Activated CD8-positive, alpha-beta memory T cell treated with anti-CD3 and anti-CD28 coated beads for 1 hour (primary cell): ENCODE measurements at regions not wholly inside any gene's neighbourhood (a gene's known extent, or its start where the extent isn't known, plus 50 kb on each side); places are given as distances from the start of the nearest gene placed in this dataset.

Experiments
- DNase-seq, 2 donors: peaks; one replicate each; pipeline ENCODE4 v3.0.0-alpha.2; 2020; ENCODE audit warnings: low read depth in 1 of 2; ENCODE audit errors: extremely low read depth in 1 of 2

DNA sequence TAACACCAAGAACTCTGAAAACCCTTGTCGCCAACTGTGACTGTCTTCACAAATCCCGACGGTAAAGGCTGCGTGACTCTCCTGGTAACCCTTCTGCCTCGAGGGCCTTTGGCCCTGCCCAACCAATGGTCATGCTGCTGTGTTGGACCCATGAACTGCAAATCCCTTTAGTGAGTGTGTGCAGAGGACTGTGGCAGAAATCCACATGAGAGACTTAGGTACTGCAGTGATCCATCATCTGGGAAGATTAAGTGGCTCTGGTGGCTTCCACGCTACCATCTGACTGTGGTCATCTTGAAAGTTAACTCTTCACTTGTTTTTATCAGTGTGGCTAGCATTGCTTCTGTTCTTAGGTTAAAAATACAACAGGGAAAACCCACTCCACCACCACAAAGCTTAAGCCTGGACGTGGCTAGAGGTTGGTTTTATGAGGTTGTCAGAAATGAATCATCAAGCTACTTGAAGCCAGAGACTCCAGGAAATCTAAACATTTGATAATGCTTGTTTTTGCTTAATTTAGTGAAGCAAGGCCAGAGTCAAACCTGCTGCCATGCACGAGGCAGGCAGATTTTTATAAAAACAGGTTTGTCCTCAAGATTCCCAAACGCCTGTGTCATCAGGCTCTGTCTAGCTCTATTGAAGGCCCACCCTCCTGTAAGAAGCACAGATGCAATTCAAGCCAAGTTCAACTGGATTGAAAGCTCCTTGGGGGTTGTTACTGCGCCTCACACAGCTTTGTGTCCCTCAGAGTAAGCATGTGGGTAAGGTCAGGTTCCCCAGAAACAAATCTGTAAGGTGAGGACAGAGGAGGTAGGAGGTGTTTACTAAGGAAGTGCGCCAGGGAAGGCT lies 52.7 kb upstream of the ERCC6L2 start:
- no peak for DNase-seq

DNA sequence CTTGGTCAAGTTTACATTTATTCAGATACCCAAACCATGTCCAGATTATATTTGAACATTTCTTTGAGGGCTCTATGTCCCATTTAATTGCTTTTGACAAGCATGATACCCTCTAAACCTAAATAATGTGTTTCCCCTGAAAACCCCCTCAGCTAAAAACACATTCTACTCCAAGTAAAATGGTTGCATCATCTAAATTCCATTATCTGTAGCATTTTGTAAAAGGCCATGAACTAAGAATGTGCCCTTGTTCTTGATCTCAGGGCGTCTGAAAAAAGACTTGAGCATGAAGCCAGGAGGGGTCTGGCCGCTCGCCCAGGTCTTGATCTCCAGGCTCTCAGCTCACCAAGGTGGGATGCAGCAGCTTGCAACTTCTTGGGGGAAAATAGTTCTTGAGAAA lies 53.5 kb upstream of the ERCC6L2 start:
- DNase-seq, result no peak

DNA sequence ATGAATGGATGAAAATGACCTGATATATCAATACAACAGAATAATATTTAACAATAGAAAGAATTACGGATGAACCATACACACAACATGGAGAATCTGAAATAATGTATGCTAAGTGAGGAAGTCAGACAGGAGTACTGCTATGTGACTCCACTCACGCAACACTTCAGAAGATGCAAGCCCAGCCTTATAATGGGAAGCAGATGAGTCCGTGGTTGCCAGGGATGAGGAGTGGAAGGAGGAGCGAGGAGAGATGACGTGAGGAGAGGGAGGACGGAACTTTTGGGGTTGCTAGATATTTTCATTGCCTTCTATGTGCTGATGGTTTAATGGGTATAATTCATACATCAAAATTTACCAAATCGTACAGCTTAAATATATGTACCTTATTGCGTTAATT lies 55.4 kb upstream of the ERCC6L2 start:
- no peak for DNase-seq

DNA sequence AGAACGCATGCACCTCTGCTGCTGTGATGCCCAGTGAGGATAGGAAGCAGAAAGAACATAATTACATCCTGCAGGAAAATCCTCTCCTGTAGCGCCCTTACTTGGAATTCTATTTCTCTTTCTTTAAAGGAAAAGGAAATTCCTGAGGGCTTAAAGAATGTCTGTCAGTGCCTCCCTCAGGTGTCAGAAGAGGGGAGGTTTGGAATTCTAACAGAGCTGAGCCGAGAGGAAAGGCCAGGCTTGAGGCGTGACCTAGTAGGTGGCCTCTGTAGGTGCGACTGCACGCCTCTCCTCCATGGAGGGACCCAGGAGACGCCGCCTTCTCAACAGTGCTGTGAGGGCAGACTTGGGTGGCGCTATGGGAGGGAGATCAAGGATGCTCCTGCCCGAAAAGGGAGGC lies 55.9 kb upstream of the ERCC6L2 start:
- no peak for DNase-seq

DNA sequence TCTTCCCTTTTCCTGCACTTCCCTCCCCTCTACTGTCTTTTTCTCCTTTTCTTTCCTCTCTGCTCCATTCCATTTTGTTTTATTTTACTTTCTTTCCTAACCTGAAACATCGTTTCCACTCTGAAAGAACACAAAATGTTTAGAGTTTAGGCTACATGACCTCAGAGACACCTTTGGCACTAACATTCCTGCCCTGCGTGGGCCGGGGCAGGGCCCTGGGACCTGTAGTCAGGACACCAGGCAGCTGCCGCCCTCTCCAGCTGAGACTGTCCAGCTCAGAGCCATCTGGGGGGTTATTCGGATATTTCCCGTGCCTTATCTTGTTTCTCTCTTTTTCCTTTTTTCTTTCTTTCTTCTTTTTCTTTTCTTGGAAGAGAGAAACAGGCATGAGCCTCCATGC lies 58.3 kb upstream of the ERCC6L2 start:
- no peak for DNase-seq

DNA sequence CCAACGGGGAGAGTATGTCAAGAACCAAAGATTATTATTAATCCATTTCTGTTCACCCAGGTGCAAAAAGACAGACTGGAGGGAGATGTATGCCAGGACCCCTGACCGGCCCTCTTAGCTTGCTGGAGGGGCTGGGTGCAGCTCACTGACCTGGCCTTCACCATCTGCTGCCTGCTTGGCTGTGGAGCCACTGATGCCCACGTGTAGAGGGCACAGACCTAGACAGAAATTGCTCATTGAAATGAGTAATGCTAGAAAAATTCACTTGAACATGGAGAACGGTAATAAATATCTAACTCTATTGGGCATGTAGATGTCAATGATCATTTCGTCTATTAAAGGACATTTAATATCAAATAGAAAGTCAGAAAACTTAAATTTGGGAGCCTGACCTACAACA lies 58.8 kb upstream of the ERCC6L2 start:
- DNase-seq, result no peak

DNA sequence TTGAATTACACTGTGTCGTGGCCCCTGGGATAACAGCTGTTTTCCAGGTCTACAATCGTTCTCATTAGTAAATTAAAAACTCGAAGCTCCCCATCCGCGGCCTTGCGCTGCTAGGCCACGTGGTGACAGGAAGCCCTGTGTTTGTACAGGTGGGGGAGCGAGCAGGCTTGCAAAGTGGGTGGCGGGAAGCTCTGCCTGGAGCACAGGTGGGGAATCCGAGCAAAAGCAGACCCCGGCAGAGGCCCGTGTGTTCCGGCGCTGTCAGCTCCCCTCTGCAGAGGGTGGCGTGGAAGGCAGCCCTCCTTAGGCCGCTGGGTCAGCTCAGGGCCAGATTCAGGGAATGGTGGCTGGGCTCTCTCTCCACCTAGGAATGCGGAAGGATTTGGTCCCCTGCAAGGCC lies 59.5 kb upstream of the ERCC6L2 start:
- no peak for DNase-seq

DNA sequence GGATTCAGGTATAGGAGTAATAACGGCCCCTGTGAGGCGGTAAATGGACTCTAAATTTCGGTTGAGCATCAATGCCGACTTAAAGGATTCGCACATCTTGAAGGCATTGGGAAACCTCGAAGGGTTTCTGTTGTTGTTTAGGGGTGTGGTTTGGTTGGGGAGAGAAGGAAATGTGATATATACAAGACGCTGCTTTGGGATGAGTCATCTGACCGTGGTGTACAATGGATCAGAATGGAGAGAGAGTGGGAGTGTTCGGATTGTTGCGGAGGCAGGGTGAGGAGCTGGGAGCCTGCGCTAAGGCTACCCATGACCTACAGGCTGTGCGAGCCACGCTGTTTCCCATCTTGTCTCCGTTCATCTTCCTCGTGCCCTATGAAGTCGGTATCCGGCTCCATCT lies 60.4 kb upstream of the ERCC6L2 start:
- no peak for DNase-seq

DNA sequence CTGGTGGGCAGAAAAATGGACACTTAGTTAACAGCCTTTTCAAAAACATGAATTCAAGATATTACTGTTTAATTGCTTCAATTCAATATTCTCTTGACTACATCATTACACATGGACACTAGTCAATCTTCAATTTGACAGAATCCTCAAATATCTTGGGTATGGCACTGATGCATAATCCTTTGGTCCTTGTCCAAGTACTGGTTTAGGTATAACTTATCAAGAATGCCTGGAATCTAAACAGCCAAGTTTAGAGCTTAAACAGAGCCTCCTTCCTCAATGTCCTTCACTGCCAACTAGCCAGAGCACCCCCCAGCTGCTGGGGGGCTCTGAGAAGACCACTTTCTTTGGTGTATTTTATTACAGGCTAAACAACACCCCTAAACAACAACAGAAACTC lies 61.6 kb upstream of the ERCC6L2 start:
- no peak for DNase-seq

DNA sequence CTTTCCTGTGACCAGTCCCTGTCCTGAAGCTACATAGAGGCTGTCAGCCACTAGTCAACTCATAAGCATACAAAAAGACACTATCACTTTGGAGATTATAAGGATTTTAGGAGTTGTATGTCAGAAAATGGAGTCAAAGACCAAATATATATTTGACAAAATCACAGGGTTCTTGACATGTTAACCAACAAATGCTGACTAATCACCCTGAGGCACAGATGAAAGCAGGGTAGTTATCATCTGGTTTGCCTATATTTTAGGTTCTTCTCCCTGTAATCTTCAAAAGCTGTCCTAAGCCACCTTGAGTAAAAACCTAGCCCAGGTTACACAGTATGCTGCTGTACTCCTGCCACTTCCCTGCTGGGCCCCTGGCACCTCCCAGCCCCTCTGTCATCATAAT lies 64.7 kb upstream of the ERCC6L2 start:
- no peak for DNase-seq

DNA sequence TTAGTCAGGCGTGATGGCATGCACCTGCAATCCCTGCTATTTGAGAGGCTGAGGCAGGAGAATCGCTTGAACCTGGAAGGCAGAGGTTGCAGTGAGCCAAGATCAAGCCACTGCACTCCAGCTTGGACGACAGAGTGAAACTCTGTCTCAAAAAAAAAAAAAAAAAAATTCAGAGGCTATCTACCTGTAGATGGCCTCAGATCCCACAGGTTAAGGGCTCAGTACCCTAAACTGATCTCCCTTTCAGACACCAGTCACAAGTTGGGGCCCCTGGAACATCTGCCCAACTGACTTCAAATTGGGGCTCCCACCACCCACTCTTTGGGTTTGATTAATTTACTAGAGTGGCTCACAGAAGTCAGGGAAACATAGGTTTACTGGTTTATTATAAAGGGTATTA lies 65.4 kb upstream of the ERCC6L2 start:
- DNase-seq, result no peak

DNA sequence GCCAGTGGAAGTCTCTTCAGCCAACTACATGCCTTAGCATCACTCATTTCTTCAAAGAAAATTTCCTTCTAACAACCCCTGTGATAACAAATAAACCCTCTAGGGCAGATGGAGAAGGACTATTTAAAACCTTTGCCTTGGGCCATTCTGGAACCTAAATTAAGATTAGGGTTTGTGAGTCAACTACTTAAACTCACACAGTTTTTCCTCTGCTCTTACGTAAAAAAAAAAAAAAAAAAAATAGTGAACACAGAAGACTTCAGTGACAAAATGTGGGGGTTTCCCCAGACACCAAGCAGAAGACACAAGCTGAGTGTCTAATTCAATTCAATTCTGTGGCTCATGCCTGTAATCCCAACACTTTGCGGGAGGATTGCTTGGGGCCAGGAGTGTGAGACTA lies 65.8 kb upstream of the ERCC6L2 start:
- no peak for DNase-seq

DNA sequence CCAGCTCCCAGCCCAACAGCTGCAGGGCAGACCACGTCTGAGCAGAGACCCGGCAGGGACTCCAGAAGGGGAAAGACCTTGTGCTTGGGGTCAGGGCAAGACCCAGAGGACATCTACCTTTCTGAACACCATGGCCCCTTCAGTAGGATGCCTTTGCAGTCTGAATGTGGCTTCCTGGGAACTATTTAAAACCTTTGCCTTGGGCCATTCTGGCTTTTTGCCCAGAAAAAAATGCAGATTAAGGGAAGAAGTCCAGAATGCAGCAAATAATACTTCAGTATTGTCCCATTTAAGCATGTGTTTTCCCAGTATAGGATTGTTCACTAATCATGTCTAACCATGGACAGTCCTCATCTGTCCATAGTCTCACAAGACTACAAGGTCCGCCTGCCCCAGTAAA lies 67.5 kb upstream of the ERCC6L2 start:
- no peak for DNase-seq

DNA sequence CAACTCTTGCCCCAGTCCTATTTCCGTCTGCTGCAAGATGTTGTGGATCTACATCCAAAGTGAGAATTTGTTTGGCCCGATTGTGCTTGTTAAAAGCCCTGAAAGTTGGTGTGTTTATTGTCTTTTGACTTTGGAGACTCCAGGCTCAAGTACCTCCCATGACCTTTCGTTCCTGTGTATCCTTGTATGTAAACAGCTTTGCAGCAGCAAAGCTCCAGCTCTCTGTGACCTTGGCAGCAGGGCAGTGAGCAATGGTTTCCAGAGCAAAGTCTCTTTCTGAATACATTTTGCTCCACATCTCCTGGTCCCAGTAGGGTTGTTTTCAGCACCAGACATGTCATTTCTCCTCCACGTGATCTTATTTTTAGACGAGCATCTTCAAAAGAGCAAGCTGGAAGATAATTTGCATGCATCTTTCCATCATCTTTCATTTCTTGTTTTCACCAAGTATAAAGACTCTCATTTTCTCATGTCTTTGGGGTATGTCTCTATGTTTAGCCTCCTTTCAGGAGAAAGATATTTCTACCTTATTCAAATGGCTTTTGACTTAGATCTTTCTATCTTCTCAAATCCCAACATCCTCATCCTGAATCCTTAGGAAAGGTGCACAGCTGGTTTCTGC lies 68.1 kb upstream of the ERCC6L2 start:
- no peak for DNase-seq

DNA sequence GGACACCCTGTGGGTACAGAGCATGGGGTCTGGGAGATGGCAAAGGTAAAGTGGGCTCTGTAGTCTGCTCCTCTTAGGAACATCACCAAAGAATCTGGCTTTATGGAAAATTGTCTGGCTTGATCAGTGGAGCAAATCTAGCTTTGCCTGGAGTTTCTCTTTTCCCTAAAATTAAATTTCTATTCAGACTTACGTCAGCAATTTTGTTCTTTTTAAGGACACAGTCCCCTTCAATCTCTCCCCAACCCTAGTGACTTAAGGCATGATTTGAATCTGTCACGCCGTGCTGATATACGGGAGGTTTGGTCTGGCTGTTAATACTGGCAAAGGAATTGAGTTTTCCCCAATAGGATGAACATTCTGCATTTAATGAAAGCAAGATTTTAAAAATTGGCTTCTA lies 72.3 kb upstream of the ERCC6L2 start:
- no peak for DNase-seq

DNA sequence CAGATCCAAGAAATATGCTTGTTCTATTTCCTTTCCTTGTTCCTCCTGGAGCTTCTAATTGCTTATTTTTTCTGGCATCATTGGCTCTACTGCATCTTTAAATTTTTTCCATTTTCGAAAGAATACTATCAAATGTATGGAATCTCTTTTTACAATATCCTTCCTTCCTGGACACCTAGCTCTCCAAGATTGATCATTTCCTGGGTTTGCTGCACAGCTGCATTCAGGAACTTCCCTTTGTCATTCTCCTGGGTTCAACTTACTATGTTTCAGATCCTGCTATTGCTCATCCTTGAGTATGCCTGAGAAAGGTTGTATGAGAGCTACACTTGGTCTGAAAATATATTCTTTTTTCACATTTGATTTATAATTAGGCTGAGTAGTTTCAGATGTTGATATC lies 73.7 kb upstream of the ERCC6L2 start:
- no peak for DNase-seq

DNA sequence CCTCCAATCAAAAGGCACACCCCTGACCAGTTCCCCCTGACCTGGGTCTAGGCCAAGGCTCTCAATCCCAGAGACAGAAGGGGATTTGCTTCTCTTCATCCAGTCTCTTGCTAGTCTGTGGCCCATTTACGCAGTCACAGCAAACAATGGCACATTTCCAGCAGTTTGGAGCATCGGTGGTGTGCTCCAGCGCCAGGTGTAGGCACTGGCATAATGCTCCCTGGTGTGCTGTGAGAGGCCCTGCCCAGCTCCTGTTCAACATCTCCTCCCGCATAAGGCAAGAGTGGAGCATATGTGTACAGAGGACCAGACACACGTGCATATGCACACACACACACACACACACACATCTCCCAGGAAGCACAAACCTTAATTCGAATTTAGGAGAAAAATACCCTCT lies 79.5 kb upstream of the ERCC6L2 start:
- no peak for DNase-seq

DNA sequence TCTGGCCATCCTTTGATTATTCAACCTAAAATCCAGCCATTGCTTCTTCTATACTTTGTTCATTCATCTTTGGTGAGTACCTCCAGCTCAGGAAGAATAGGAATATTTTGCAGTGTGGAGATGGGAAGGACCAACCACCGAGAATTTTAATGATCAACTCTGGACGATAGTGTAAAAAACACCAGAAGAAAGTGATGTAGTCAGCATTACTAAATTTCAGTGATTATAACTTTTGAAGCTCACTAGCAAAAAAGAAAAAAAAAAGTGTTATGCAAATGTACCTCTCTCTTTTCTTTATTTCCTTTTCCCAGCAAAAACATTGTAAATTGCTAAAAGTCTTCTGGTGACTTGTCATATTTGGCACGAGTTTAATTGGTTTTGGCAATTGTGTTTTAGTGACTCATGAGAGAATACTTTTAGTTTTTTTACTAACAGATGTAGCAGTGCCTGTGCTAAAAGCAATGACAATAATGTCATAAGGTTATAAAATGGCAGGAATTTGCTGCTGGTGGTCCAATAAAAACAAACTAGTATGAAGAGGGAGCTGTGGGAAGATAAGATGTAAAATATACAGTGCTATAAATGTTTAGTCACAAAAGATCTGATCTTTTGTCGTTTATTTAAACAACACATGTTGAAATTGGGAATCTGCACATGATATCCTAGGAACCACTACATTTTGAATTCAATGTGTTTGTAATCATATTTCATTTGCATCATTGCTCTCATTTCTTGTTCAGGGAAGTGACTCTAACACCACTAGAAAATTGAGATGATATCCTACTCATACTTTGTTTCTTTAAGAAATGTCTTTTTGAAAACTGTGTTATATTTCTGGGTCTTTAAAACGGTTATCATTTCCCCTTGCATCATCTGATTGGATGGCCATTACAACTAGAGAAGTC lies 81.3 kb upstream of the ERCC6L2 start:
- no peak for DNase-seq

DNA sequence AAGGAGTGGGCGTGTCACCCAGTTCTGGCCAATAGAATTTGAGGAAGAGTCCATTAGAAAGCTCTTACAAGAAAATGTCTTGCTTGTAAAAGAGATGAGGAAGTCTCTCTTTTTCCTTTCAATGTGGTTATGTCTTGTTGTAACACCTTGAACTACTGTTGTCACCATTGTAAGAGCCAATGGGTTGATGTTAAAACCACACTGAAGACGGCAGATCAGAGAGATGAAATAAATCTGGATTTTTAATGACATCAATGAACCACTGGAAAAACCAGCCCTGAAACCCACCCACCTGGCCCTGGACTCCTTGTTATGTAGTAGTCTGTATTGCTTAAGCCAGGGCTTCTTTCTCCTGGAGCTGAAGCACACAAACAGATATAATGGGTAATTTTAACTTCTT lies 83.8 kb upstream of the ERCC6L2 start:
- DNase-seq, result no peak

DNA sequence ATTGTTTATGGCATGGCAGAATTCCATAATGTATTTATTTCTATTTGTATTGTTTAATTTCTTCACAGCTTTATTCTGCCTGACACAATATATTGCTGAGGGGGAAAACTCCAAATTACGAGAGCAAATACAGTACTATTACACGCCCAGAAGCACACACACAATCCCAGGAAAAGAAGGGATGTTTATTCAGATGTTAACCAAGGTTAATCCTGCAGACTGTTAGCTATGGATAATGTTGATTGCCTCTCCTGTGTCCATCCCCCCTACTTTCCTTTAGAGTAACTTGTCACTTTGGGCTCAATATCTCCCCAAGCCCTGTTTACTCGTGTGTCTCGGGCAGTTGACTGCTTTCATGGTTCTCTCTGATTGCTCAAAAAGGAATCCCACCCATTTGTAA lies 84.2 kb upstream of the ERCC6L2 start:
- no peak for DNase-seq

DNA sequence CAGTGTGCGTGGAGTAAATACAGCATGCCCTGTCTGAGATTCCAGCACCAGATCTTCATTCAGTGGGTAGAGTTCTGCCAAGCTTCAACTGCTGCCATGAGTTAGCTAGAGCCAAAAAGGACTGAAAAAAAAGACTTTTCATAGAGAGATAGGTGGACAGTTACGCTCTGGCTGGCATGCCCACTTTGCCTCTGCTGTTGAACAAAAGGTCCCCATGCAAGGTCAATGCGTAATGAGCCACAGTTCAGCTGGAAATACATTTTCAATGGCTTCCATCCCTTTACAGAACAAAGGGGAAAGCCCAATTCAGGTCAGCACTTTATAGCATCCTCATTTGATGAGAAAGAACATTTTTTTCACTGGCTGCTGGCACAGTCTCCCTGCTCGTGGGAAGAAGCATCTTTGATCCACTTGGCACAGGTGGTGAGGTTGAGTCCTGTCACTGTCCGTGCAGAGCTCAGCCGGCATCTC lies 86.9 kb upstream of the ERCC6L2 start:
- DNase-seq, result no peak

DNA sequence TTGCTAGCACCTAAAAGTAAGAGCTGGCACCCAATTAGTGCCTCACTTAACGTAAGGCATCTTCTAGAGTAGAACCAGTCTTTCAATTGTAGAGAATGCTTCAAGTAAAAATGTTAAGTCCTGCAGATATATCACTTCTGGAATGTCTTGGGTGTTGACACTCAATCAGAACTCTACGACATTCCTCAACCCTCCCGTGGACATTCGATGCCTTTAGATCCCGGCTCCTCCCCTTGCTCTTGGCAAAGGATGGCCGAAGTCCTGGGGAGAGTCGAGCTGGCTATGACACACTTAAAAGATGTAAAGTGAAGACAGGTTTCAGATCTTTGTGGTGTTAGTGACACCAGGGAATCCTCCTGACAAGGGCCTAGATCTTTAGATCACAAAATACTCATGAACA lies 87.5 kb upstream of the ERCC6L2 start:
- no peak for DNase-seq
